ENCODE measurements at regions not wholly inside any gene's neighbourhood (a gene's known extent, or its start where the extent isn't known, plus 50 kb on each side); places are given as distances from the start of the nearest gene placed in this dataset.

- no peak for DNase-seq
These were observed 64.9 kb downstream of the CD2 start for GRCh38 chr1:116819081-116819480.

- no peak for DNase-seq
These were observed 66.1 kb downstream of the CD2 start for GRCh38 chr1:116820369-116820768.

GRCh38 chr1:116821763-116822162 lies 67.5 kb downstream of the CD2 start:
- no peak for DNase-seq

- DNase-seq: no peak
These were observed 70.5 kb downstream of the CD2 start for GRCh38 chr1:116824631-116825206.

GRCh38 chr1:116825207-116825719 lies 71.0 kb downstream of the CD2 start:
- DNase-seq: no peak

- peak; percentile 76 for DNase-seq
These were observed 71.6 kb downstream of the CD2 start for GRCh38 chr1:116825720-116826438.

- no peak for DNase-seq
These were observed 72.8 kb downstream of the CD2 start for GRCh38 chr1:116826818-116827606.

GRCh38 chr1:116827607-116828105 lies 73.4 kb downstream of the CD2 start:
- DNase-seq: no peak

GRCh38 chr1:116832308-116832931 lies 77.3 kb upstream of the PTGFRN start:
- DNase-seq: no peak

GRCh38 chr1:116832932-116833578 lies 76.7 kb upstream of the PTGFRN start:
- no peak for DNase-seq

- DNase-seq: no peak
These were observed 76.0 kb upstream of the PTGFRN start for GRCh38 chr1:116833718-116834117.

GRCh38 chr1:116834595-116834994 lies 75.1 kb upstream of the PTGFRN start:
- DNase-seq: no peak

- no peak for DNase-seq
These were observed 74.6 kb upstream of the PTGFRN start for GRCh38 chr1:116835161-116835560.

- DNase-seq: no peak
These were observed 73.6 kb upstream of the PTGFRN start for GRCh38 chr1:116836099-116836498.

GRCh38 chr1:116841569-116842344 lies 68.0 kb upstream of the PTGFRN start:
- no peak for DNase-seq

- no peak for DNase-seq
These were observed 67.1 kb upstream of the PTGFRN start for GRCh38 chr1:116842654-116843053.

- no peak for DNase-seq
These were observed 64.9 kb upstream of the PTGFRN start for GRCh38 chr1:116844775-116845174.

- DNase-seq: no peak
These were observed 62.5 kb upstream of the PTGFRN start for GRCh38 chr1:116847190-116847589.

- DNase-seq: no peak
These were observed 61.8 kb upstream of the PTGFRN start for GRCh38 chr1:116847688-116848531.

- DNase-seq: no peak
These were observed 59.3 kb upstream of the PTGFRN start for GRCh38 chr1:116850436-116850835.
